AG04450 (cell line): ENCODE measurements at regions not wholly inside any gene's neighbourhood (a gene's known extent, or its start where the extent isn't known, plus 50 kb on each side); places are given as distances from the start of the nearest gene placed in this dataset.
A peak's percentile ranks its signal among the peaks of the same experiment; 100 is the strongest.

ENCODE experiments used
- CTCF ChIA-PET: fragments of 300-600, 350-600 bp; formaldehyde crosslinking; extraction: SDS; loops from one replicate; lab custom pipeline; 2022; ENCODE audit warnings: antibody characterized with exemption, inconsistent platforms; lab: Charles Lee
- POLR2A ChIA-PET: fragments of 350-600 bp; formaldehyde crosslinking; extraction: SDS; loops from one replicate; lab custom pipeline; 2021; ENCODE audit warnings: antibody characterized with exemption, inconsistent platforms; lab: Yijun Ruan, JAX
- DNase-seq: peaks from one replicate; pipeline ENCODE4 v3.0.0-alpha.2; 2011; ENCODE audit warnings: low read depth, low spot score
- H3K27ac ChIP-seq: one replicate; pipeline ENCODE4 v1.5.1; 2012; ENCODE audit warnings: low read depth, low read length, control low read depth
- H3K27me3 ChIP-seq: one replicate; pipeline ENCODE4 v1.6.0; 2012; ENCODE audit warnings: low read length; ENCODE audit not compliant: control insufficient read depth, insufficient read depth
- H3K4me3 ChIP-seq: 2 replicates; pipeline ENCODE4 v1.5.1; 2011; ENCODE audit warnings: mild to moderate bottlenecking, low read depth, low read length, control low read depth
- H3K9me3 ChIP-seq: 2 replicates; pipeline ENCODE4 v1.5.1; 2012; ENCODE audit warnings: low read length; ENCODE audit not compliant: control insufficient read depth, insufficient read depth
- TF ChIP-seq, protein P1 (sequence below): IDR thresholded peaks from 2 replicates; pipeline ENCODE4 v1.5.1; 2011; ENCODE audit warnings: low read depth, low read length, control low read depth, inconsistent platforms

DNA sequence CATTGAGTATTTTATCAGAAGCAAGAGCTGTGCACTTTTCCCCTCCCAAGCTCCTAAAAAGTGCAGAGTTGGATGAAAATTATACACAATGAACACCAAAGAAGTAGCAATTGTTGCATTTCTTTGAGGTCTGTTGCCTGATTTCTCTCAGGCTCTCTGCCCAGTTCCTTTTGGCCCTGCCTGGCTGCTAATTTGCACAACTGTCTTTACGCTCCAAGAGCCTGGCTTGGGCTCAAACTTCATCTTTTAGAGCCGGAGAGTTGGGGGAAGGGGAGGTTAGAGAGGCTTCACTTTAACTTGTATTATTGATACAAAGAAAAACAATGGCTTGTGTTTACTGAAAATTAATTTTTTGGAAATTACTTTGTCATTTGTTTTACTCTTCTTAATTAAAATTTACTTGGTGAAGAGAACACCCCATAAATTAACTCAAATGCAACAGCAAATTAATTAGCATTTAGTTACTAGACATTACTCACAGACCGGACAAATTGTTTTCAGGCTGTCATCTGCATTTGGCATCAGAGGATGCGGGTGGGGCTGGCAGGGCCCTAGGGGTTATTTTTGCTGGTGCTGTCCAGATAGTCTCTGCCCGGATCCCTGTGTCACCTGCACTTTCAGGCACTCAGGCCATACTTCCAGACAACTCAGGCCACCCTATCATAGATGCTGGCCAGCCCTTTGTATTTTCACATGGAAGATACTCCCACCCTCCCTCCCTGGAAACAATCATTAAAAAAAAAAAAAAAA, 407.3 kb downstream of the NXPE2 start:
- Histone ChIP-seq H3K27ac (no peak overlapping the region), H3K9me3 (no peaks in the 10 kb centered on the region), H3K27me3 (peaks cover 3% of the 10 kb centered on the region), H3K4me3 (no peak overlapping the region)
- DNase-seq = no peak
- TF ChIP-seq, protein P1, sequence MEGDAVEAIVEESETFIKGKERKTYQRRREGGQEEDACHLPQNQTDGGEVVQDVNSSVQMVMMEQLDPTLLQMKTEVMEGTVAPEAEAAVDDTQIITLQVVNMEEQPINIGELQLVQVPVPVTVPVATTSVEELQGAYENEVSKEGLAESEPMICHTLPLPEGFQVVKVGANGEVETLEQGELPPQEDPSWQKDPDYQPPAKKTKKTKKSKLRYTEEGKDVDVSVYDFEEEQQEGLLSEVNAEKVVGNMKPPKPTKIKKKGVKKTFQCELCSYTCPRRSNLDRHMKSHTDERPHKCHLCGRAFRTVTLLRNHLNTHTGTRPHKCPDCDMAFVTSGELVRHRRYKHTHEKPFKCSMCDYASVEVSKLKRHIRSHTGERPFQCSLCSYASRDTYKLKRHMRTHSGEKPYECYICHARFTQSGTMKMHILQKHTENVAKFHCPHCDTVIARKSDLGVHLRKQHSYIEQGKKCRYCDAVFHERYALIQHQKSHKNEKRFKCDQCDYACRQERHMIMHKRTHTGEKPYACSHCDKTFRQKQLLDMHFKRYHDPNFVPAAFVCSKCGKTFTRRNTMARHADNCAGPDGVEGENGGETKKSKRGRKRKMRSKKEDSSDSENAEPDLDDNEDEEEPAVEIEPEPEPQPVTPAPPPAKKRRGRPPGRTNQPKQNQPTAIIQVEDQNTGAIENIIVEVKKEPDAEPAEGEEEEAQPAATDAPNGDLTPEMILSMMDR = no peak
- ChIA-PET POLR2A (no interaction called here), CTCF (no interaction called here)

DNA sequence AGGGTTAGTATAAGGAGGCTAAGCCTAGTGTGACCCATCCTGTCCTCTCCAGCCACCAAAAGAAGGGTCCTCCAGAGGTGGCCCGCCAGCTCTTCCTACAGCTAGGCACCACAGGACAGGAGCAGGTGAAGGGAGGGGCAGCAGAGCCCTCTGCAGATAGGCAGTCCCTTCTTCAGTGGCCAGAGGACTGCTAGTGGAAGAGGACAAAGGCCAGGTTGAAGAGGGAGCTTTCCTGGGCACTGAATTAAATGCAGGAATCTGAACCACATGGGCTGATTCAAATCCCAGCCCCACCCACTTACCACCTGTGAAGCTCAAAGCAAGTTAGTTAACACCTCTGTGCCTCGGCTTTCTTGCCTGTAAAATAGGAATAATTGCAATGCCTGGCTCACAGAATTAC, 409.5 kb downstream of the NXPE2 start:
- CTCF ChIA-PET = no interaction called here
- no peak for DNase-seq
- no peak overlapping the region for H3K27ac ChIP-seq
- POLR2A ChIA-PET = no interaction called here
- H3K27me3 ChIP-seq = peaks cover 3% of the 10 kb centered on the region
- TF ChIP-seq, protein P1 = no peak
- H3K9me3 ChIP-seq = no peaks in the 10 kb centered on the region
- H3K4me3 ChIP-seq = no peak overlapping the region

DNA sequence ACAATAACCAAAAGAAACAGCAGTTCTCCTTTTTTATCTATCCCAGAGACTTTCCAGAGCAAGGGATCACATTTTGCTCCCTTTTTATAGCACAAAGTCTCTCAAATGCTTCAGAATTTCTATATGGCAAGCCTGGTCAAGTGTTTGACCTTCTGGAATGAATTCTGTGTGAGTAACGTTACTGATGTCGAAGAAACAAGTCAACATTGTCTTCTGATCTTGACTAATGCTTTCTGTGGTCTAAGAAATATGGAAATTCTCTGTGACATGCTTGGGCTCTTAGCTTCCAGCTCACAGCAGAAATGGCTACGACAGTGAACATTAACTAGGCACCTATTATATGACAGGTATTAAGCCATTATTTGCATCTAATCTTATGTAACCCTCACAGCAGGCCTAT, 411.7 kb downstream of the CADM1 start:
- POLR2A ChIA-PET = no interaction called here
- TF ChIP-seq, protein P1 = no peak

DNA sequence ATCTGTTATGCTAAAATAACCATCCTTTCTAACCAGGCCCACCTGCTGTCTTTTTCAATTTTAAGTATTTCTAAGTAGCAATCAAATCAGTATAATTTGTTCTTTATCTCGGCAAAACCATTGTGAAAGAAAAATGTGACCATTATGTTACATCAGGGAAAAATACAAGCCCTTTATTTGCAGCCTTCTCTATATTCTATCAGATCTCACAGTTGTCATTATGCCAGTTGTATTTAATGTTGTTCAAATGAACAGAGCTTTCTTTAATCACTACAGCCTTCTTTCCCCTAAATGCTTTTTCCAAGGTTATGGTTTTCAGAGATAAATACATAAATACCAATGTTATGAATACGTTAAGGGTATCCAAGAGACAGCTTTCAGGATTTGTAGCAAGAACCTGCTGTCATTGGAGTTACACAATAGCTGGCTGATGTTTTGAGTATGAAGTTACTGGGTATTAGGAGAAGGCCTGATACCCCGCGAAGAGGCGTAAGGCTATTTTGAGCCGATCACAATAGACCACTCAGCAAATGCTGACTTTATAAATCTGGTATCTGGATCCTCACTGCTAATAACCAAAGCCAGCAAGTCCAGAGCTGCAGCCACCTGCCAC, 406.3 kb downstream of the CADM1 start:
- Histone ChIP-seq H3K4me3 (no peak overlapping the region), H3K9me3 (no peaks in the 10 kb centered on the region), H3K27ac (no peak overlapping the region), H3K27me3 (no peaks in the 10 kb centered on the region)
- ChIA-PET CTCF (interaction anchor here (0.6 to 1.0 kb wide), 2 partner anchors 72 to 269 kb away, joined by 3 to 4 read pairs; no protein-coding TSS in a partner anchor), POLR2A (no interaction called here)
- DNase-seq = peak; percentile 1
- TF ChIP-seq, protein P1 = no peak

More for the DNA sequence above, 411.7 kb downstream of the CADM1 start:
- no peak for DNase-seq
- Histone ChIP-seq H3K4me3 (no peak overlapping the region), H3K27me3 (no peaks in the 10 kb centered on the region), H3K27ac (no peak overlapping the region), H3K9me3 (no peaks in the 10 kb centered on the region)
- CTCF ChIA-PET = no interaction called here

DNA sequence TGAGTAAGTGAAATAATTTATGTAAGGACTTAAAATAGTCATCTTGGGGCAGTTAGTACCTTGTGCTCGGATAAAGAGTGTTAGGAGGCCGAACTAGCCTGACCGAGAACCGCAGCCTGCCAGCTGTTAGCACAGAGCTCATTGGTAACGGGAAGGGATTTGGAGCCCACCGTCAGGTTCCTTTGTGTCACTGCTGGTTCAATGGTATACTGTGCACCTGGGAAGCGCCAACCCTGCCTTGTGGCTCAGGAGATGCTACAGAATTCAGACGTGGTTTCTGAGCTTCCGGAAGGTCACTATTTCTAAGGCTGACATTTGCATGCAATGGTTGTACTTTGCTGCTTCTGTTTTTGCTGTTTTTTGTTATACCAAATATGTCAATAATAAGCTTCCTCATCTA, 403.5 kb downstream of the CADM1 start:
- ChIA-PET CTCF (no interaction called here), POLR2A (no interaction called here)
- TF ChIP-seq, protein P1 = no peak
- Histone ChIP-seq H3K27ac (no peak overlapping the region), H3K9me3 (no peaks in the 10 kb centered on the region), H3K27me3 (no peaks in the 10 kb centered on the region), H3K4me3 (no peak overlapping the region)
- no peak for DNase-seq
